ENCODE measurements at regions not wholly inside any gene's neighbourhood (a gene's known extent, or its start where the extent isn't known, plus 50 kb on each side); places are given as distances from the start of the nearest gene placed in this dataset.

GRCh38 chr2:46814160-46814961, 101.2 kb downstream of the MCFD2 start:
- TF ChIP-seq CTCF (IDR thresholded peaks at IDR 0.05) (no peak), POLR2AphosphoS5 (IDR thresholded peaks at IDR 0.05; ENCODE audit: low read depth, low read length) (no peak), REST (IDR thresholded peaks at IDR 0.05; ENCODE audit: insufficient read depth in 1 of 2, low read depth in 2 of 2, low read length in 1 of 2) (no peak), TCF7L2 (IDR thresholded peaks at IDR 0.05; ENCODE audit: low read depth, low read length) (no peak), SIN3A (IDR thresholded peaks at IDR 0.05; ENCODE audit: borderline replicate concordance, insufficient read depth, low read depth, low read length) (no peak)
- intact Hi-C loops (cut with micrococcal nuclease; ENCODE audit: unreplicated experiment): no loop called here
- DNase-seq (ENCODE audit: low read depth, low spot score) (no peak), ATAC-seq (no peak)
- CTCF ChIA-PET: interaction anchor here (0.7 kb wide), 1 partner anchor 60 kb away, joined by 3 read pairs; no protein-coding TSS in a partner anchor
- in situ Hi-C loops (cut with HindIII; ENCODE audit: low pct_unique_long_range_greater_than_20kb, low sequenced_read_pairs): no loop called here
- no TSS peak for BruUV-seq (replicated peaks)
- Histone ChIP-seq H3K27ac (ENCODE audit: low read length) (no peak overlapping the region), H3K4me3 (ENCODE audit: low read depth in 2 of 2, low read length in 2 of 2) (no peak overlapping the region), H3K4me1 (ENCODE audit: control insufficient read depth, insufficient read depth, low read length) (no peaks in the 10 kb centered on the region), H3K27me3 (ENCODE audit: control insufficient read depth, insufficient read depth, low read length) (no peaks in the 10 kb centered on the region), H3K36me3 (ENCODE audit: control insufficient read depth, insufficient read depth, low read length) (no peaks in the 10 kb centered on the region), H3K9me3 (ENCODE audit: control insufficient read depth, insufficient read depth, low read depth, low read length) (no peaks in the 10 kb centered on the region)
- POLR2A ChIA-PET: interaction anchor here (0.8 kb wide), 1 partner anchor 624 kb away, joined by 19 read pairs; no protein-coding TSS in a partner anchor

GRCh38 chr2:46813680-46814079, 101.9 kb downstream of the MCFD2 start:
- in situ Hi-C loops (cut with HindIII; ENCODE audit: low pct_unique_long_range_greater_than_20kb, low sequenced_read_pairs): no loop called here
- BruUV-seq (replicated peaks): no TSS peak
- H3K36me3 ChIP-seq (ENCODE audit: control insufficient read depth, insufficient read depth, low read length): no peaks in the 10 kb centered on the region
- intact Hi-C loops (cut with micrococcal nuclease; ENCODE audit: unreplicated experiment): no loop called here
- H3K27me3 ChIP-seq (ENCODE audit: control insufficient read depth, insufficient read depth, low read length): no peaks in the 10 kb centered on the region
- no peak overlapping the region for H3K27ac ChIP-seq (ENCODE audit: low read length)
- ATAC-seq (no peak), DNase-seq (ENCODE audit: low read depth, low spot score) (no peak)
- no peaks in the 10 kb centered on the region for H3K9me3 ChIP-seq (ENCODE audit: control insufficient read depth, insufficient read depth, low read depth, low read length)
- CTCF ChIA-PET: no interaction called here
- no peaks in the 10 kb centered on the region for H3K4me1 ChIP-seq (ENCODE audit: control insufficient read depth, insufficient read depth, low read length)
- no peak for TF ChIP-seq CTCF (IDR thresholded peaks at IDR 0.05)
- H3K4me3 ChIP-seq (ENCODE audit: low read depth in 2 of 2, low read length in 2 of 2): no peak overlapping the region
- POLR2A ChIA-PET: no interaction called here

Measured in Panc1 (cell line).